RCC 7860 (cell line): ENCODE measurements at regions not wholly inside any gene's neighbourhood (a gene's known extent, or its start where the extent isn't known, plus 50 kb on each side); places are given as distances from the start of the nearest gene placed in this dataset.
"Not testable (repeated sequence)": the region's sequence is repeated elsewhere in the genome, so short reads cannot be mapped to it uniquely, and the experiment has no call there.

Experiments
- DNase-seq: peaks from one replicate; pipeline ENCODE4 v3.0.0-alpha.2; 2015; ENCODE audit warnings: low spot score
- FAIRE-seq: peaks from 2 replicates; lab custom pipeline; 2012; peaks lifted over from hg19 to GRCh38; lab: Jason Lieb, UNC

DNA sequence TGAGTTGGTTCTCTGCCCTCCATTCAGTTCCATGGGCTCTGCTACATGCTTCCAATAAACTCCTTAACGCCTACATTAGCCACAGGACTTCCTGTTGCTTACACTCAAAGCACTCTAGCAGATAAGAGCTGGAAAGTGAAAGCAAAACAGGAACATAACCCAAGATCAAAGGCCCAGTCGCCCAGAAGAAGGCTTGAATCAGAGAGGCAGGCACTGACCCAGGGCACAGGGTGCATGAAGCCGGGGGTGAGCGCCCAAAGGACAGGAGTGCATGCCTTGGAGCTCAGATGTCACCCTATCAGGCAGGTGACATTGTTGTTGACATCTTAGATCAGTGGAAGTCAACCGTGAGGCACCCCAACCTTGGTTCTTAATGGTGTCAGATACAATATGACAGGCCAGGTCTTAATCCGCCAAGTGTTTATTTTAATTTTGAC is 235.1 kb downstream of the UACA start:
- DNase-seq, result peak; percentile 23
- FAIRE-seq, result no peak

GRCh38 chr15:70526974-70527325 is 236.4 kb downstream of the UACA start:
- DNase-seq, result no peak
- no peak for FAIRE-seq

- no peak for FAIRE-seq
Observed at GRCh38 chr15:70526221-70526973, 237.0 kb downstream of the UACA start.

GRCh38 chr15:70525551-70525950 is 237.8 kb downstream of the UACA start:
- FAIRE-seq, result no peak

More at GRCh38 chr15:70526221-70526973, 237.0 kb downstream of the UACA start:
- DNase-seq, result no peak

DNA sequence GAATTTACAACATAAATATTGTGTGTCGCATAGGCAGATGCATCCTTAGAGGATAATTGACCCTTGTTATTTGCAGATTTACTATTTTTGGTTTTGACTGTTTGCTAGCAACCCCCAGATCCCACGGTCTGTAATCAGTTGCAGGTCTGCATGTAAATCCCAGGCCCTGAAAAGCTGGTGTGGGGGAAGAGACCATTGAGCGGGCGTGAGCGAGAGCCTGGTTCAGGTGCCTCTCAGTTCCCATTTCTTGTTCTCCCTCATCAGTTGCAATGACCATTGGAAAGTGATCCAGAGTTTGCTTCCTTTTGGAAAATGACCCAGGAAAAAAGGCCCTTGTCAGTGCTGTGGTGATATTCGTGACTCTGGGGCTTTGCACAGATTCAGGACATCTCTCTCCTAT is 238.9 kb downstream of the UACA start:
- DNase-seq (no peak), FAIRE-seq (no peak)

More at GRCh38 chr15:70525551-70525950, 237.8 kb downstream of the UACA start:
- DNase-seq, result no peak

- no peak for FAIRE-seq
- DNase-seq, result no peak
Observed at GRCh38 chr15:70523616-70524015, 239.7 kb downstream of the UACA start.

- no peak for DNase-seq
- no peak for FAIRE-seq
Observed at GRCh38 chr15:70523192-70523591, 240.2 kb downstream of the UACA start.

- DNase-seq, result no peak
- no peak for FAIRE-seq
Observed at GRCh38 chr15:70522323-70522966, 240.9 kb downstream of the UACA start.

DNA sequence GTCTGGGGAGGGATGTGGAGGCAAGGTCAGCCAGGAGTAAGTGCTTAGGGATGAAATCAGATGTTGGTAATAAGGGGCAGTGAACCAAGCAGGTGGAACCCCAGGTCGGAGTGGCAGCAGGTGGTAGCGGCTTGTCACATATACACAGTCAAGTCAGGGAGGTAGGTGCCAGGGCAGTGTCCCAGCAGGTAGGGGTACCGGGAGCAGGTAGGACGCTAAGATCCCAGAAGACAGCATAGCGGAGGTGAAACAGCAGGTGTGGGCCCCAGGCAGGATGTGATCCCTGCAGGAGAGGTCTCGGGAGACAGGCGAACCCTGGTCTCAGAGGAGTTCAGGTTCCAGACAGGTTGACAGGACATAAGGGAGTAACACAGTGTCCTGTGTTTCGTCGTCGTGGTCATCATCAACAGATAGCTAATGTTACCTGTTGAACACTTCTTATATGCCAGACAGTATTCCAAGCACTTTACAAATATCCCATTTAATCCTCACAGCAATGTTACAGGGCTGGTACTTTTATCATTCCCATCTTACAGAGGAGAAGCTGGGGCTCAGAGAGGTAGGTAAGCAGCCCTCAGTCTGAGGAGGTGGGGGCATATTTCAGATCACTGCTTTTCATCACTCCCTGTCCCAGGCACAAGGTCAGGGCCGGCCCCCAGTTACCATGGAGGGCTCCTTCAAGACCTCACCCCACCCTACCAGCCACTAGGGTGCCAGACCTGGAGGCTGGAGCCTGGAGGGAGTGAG is 241.6 kb downstream of the UACA start:
- FAIRE-seq (no peak), DNase-seq (no peak)

GRCh38 chr15:70519616-70520015 is 243.7 kb downstream of the UACA start:
- DNase-seq (no peak), FAIRE-seq (no peak)

- no peak for FAIRE-seq
- DNase-seq, result no peak
Observed at GRCh38 chr15:70519004-70519365, 244.4 kb downstream of the UACA start.

GRCh38 chr15:70518201-70519003 is 245.0 kb downstream of the UACA start:
- DNase-seq (no peak), FAIRE-seq (no peak)

DNA sequence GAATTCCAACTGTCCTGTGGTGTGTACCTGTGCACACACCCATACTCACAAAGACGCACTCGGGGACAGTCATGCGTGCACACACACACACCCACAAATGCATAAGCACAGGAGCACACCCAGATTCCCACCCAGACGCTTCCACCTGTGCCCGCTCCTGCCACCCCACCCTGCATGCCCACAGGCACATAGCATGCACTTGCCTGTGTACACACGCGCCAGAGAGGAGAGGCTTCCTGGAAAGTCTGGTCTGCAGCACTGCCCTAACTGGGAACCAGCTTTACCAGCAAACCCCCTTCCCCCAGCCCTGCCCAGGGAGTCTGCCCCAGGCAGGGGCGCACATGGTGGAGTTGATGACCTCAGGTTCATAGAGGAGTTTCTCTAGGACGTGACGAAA is 246.2 kb downstream of the UACA start:
- FAIRE-seq, result no peak
- DNase-seq, result no peak

DNA sequence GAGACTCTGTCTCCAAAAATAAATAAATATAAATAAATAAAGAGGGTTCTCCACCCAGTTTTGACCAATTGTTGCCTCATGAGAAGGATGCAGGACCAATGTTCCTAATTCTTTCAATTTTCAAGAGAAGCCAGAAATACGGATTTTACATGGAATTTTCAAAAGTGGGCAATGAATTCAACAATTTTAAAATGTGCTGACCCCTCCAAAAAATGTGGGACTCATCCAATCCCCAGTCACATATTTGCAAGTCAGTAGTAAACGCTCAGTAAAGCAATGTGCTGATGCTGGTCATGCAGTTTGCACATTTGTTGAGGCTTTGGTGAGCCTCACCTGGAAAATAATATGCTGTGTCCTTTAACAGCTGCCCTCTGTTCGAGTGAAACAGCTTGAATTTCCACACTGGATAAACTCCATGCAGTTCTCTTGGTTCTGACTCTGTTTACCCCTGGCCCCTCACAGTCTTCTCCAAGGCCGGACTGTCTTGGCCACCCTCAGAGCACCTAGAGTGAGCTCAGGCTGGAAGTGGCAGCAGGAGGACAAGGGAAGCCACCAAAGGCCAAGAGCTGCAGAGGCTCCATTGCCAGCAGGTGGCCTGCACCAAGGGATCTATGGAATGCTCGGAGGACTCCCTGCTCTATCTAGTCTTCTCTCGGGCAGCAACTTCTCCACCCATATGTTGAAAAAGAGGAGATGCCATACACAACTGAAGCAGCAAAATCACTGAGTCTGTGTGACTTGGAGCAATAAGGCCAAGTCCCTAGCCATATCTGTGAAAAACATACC is 246.8 kb downstream of the UACA start:
- DNase-seq (no peak), FAIRE-seq (no peak)

DNA sequence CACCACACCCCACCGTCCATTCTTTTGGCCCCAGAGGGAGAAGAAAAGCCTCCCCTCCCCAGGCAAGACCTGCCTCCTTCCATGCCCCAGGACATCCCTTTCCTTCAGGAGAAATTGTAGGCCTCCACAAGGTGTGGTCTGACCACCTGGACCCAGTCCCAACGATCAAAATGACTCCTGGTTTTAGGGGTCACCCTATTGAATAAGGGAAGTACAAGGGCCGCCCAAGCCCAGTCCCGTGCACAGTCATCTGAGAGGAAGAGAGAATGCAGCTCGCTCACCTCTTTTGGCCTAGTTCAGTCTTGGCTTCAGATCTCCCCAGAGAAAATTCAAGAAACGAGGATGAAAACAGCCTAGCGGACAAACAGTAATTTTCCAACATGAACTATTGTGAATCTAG is 249.1 kb downstream of the UACA start:
- DNase-seq, result no peak
- FAIRE-seq, result no peak

DNA sequence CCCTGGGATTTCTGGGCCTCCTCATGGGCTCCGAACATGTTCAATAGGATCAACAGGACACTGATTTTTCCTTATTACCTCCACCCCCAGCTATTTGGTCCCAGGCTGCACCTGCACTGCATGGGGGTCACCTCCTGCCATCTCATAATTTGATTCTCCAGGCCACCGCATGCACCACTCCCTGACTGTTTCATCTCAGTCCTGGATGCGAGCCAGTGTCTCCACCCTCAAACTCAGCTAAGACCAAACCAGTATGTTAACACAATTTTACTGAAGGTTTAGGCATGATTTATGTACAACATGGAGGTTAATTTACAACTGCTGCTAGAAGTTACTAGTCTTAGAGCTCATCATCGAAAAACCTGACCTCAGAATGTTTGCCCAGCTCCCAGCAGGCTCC is 249.5 kb downstream of the UACA start:
- FAIRE-seq (no peak), DNase-seq (no peak)

DNA sequence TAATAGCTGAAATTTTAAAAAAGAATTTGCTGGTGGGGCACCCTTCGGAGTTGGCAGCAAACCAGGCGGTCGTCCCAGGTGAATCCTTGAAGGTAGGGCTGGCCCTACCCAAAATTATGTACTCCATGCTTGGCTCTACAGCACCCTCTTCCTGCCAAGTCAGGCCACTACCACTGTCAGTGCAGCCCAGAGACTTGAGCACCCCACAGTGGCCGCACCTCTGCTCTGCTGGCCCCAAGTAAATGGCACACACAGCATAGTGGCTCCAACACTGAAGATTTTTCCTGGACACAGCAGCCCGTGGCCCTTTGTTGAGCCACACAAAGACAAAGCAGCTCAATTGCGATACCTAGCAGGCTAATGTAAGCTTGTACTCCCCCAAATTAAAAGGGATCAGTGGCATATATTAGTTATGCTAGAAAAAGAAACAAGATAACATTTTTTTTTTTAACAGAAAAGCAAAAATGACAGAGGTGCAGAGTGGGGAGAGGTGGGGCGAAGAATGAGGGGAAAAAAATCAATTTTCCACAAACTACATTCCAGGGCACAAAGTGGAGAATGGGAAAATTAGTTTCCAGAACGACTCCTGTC is 250.5 kb downstream of the UACA start:
- DNase-seq, result peak; percentile 55
- no peak for FAIRE-seq

- FAIRE-seq, result not testable (repeated sequence)
Observed at GRCh38 chr15:70511972-70512587, 251.3 kb downstream of the UACA start.

DNA sequence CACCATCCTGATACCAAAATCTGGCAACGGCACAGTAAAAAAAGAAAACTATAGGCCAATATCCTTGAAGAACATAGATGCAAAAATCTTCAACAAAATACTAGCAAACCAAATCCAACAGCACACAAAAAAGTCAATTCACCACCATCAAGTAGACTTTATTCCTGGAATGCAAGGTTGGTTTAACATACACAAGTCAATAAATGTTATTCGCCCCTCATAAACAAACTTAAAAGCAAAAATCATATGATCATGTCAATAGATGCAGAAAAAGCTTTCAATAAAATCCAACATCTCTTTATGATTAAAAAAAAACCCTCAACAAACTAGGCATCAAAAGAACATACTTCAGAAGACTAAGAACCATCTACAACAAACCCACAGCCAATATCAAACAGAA is 252.9 kb downstream of the UACA start:
- no peak for FAIRE-seq

More at GRCh38 chr15:70511972-70512587, 251.3 kb downstream of the UACA start:
- DNase-seq, result not testable (repeated sequence)

More for the DNA sequence above, 252.9 kb downstream of the UACA start:
- no peak for DNase-seq
